IMR-90 (cell line): ENCODE measurements at regions not wholly inside any gene's neighbourhood (a gene's known extent, or its start where the extent isn't known, plus 50 kb on each side); places are given as distances from the start of the nearest gene placed in this dataset.

Experiments used
- ATAC-seq: fragments of 200-7000 bp; cut with Tn5 transposase; 2 replicates; pipeline ENCODE4 v1.9.1; 2020; ENCODE audit warnings: low read depth, mild to moderate bottlenecking, moderate library complexity
- BruUV-seq: library from RNA; stranded (reverse); fragments of 400-500 nt; replicated peaks from 2 replicates; lab custom pipeline; 2021; lab: Mats Ljungman, UMichigan
- CTCF ChIA-PET: fragments of 300-600 bp; formaldehyde crosslinking; extraction: SDS; loops from one replicate; lab custom pipeline; 2021; ENCODE audit warnings: antibody characterized with exemption; lab: Yijun Ruan, JAX
- POLR2A ChIA-PET: fragments of 300-600 bp; sonication (Branson Sonifier 250); formaldehyde crosslinking; loops from one replicate; lab custom pipeline; 2022; ENCODE audit warnings: antibody characterized with exemption; ENCODE audit not compliant: unreplicated experiment; lab: Charles Lee
- DNase-seq: peaks from one replicate; pipeline ENCODE4 v3.0.0; 2013
- H2AFZ ChIP-seq: replicated peaks from 2 replicates; pipeline ENCODE3; 2013; ENCODE audit warnings: low read length, mild to moderate bottlenecking; ENCODE audit not compliant: poor library complexity
- H2AK5ac ChIP-seq: 2 replicates; pipeline ENCODE4 v1.6.1; 2013; ENCODE audit warnings: low read depth, low read length, inconsistent platforms
- H2AK9ac ChIP-seq: replicated peaks from 2 replicates; pipeline ENCODE3; 2013; ENCODE audit warnings: mild to moderate bottlenecking, low read depth, low read length, moderate library complexity; ENCODE audit not compliant: poor library complexity
- H2BK120ac ChIP-seq: 2 replicates; pipeline ENCODE4 v1.6.1; 2013; ENCODE audit warnings: low read depth, low read length, inconsistent platforms
- H2BK15ac ChIP-seq: 3 replicates; pipeline ENCODE4 v1.6.1; 2013; ENCODE audit warnings: low read depth, low read length, inconsistent platforms
- H2BK20ac ChIP-seq: 2 replicates; pipeline ENCODE4 v1.6.1; 2013; ENCODE audit warnings: low read depth, mild to moderate bottlenecking, inconsistent platforms, low read length, moderate library complexity
- H2BK5ac ChIP-seq: 2 replicates; pipeline ENCODE4 v1.6.1; 2013; ENCODE audit warnings: mild to moderate bottlenecking, low read depth, low read length, inconsistent platforms; ENCODE audit not compliant: poor library complexity, severe bottlenecking
- H3K14ac ChIP-seq: replicated peaks from 2 replicates; pipeline ENCODE4 v1.6.1; 2013; ENCODE audit warnings: low read depth, low read length, inconsistent platforms
- H3K18ac ChIP-seq: 2 replicates; pipeline ENCODE4 v1.6.1; 2013; ENCODE audit warnings: low read depth, low read length, control low read depth
- H3K23ac ChIP-seq: 2 replicates; pipeline ENCODE4 v1.6.1; 2013; ENCODE audit warnings: low read depth, low read length, inconsistent platforms
- H3K27ac ChIP-seq: 2 replicates; pipeline ENCODE4 v1.5.1; 2013; ENCODE audit warnings: mild to moderate bottlenecking, control low read depth, low read length; ENCODE audit not compliant: insufficient read depth
- H3K27me3 ChIP-seq: 2 replicates; pipeline ENCODE4 v1.6.1; 2013; ENCODE audit warnings: low read length; ENCODE audit not compliant: control insufficient read depth, insufficient read depth
- H3K36me3 ChIP-seq: 2 replicates; pipeline ENCODE4 v1.6.1; 2013; ENCODE audit warnings: low read length, mixed read lengths; ENCODE audit not compliant: control insufficient read depth, insufficient read depth
- H3K4ac ChIP-seq: 2 replicates; pipeline ENCODE4 v1.6.1; 2013; ENCODE audit warnings: low read depth, low read length, inconsistent platforms
- H3K4me1 ChIP-seq: 2 replicates; pipeline ENCODE4 v1.6.1; 2013; ENCODE audit warnings: low read length, mixed read lengths; ENCODE audit not compliant: control insufficient read depth, insufficient read depth
- H3K4me2 ChIP-seq: 2 replicates; pipeline ENCODE4 v1.6.1; 2013; ENCODE audit warnings: low read depth, mild to moderate bottlenecking, control low read depth, low read length, moderate library complexity
- H3K4me3 ChIP-seq: 2 replicates; pipeline ENCODE4 v1.5.1; 2013; ENCODE audit warnings: low read depth, mild to moderate bottlenecking, control low read depth, low read length, moderate library complexity; ENCODE audit not compliant: insufficient read depth
- H3K56ac ChIP-seq: 2 replicates; pipeline ENCODE4 v1.6.1; 2013; ENCODE audit warnings: low read length, inconsistent platforms; ENCODE audit not compliant: insufficient read depth; ENCODE audit errors: extremely low read depth
- H3K79me1 ChIP-seq, 2 experiments: 2 replicates each; pipeline ENCODE4 v1.6.1; 2013; ENCODE audit warnings: low read length in 2 of 2, inconsistent platforms in 1 of 2, low read depth in 1 of 2
- H3K9ac ChIP-seq: 2 replicates; pipeline ENCODE4 v1.6.1; 2013; ENCODE audit warnings: low read depth, low read length, control low read depth
- H3K9me1 ChIP-seq: 2 replicates; pipeline ENCODE4 v1.6.1; 2013; ENCODE audit warnings: low read length, inconsistent platforms; ENCODE audit not compliant: insufficient read depth
- H3K9me3 ChIP-seq: 2 replicates; pipeline ENCODE4 v1.6.1; 2013; ENCODE audit warnings: low read length; ENCODE audit not compliant: control insufficient read depth, insufficient read depth
- H4K20me1 ChIP-seq: 2 replicates; pipeline ENCODE4 v1.6.1; 2013; ENCODE audit warnings: low read length, inconsistent platforms; ENCODE audit not compliant: insufficient read depth
- H4K5ac ChIP-seq: 2 replicates; pipeline ENCODE4 v1.6.1; 2013; ENCODE audit warnings: mild to moderate bottlenecking, low read depth, low read length, control low read depth
- H4K8ac ChIP-seq, 2 experiments: 2 replicates each; pipeline ENCODE4 v1.6.1; 2013; ENCODE audit warnings: low read depth in 2 of 2, low read length in 2 of 2, control low read depth in 1 of 2, inconsistent platforms in 1 of 2
- H4K91ac ChIP-seq: 2 replicates; pipeline ENCODE4 v1.6.1; 2013; ENCODE audit warnings: low read depth, low read length, inconsistent platforms; ENCODE audit not compliant: insufficient read depth
- BHLHE40 ChIP-seq: fragments of 150-350 bp; IDR thresholded peaks from 2 replicates; pipeline ENCODE4 v1.6.1; 2016; ENCODE audit warnings: mild to moderate bottlenecking, low read depth, low read length
- CEBPB ChIP-seq: IDR thresholded peaks from 2 replicates; pipeline ENCODE4 v1.6.1; 2012; ENCODE audit warnings: low read depth, low read length, improper control_type of control experiment
- CHD1 ChIP-seq: IDR thresholded peaks from 2 replicates; pipeline ENCODE4 v1.6.1; 2012; ENCODE audit warnings: low read depth, low read length, improper control_type of control experiment
- FOS ChIP-seq: fragments of 150-350 bp; IDR thresholded peaks from 2 replicates; pipeline ENCODE4 v1.6.1; 2016; ENCODE audit warnings: low read depth, low read length
- MAFK ChIP-seq: IDR thresholded peaks from 2 replicates; pipeline ENCODE4 v1.6.1; 2012; ENCODE audit warnings: low read depth, low read length, improper control_type of control experiment
- MAZ ChIP-seq: IDR thresholded peaks from 2 replicates; pipeline ENCODE4 v1.6.1; 2012; ENCODE audit warnings: low read depth, mild to moderate bottlenecking, low read length, improper control_type of control experiment, moderate library complexity, borderline replicate concordance
- MXI1 ChIP-seq: IDR thresholded peaks from 2 replicates; pipeline ENCODE4 v1.6.1; 2012; ENCODE audit warnings: low read depth, mild to moderate bottlenecking, low read length, moderate library complexity, borderline replicate concordance
- NFE2L2 ChIP-seq: fragments of 150-350 bp; IDR thresholded peaks from 2 replicates; pipeline ENCODE4 v1.6.1; 2016; ENCODE audit warnings: low read depth, mild to moderate bottlenecking, low read length
- POLR2A ChIP-seq: IDR thresholded peaks from 2 replicates; pipeline ENCODE4 v1.6.1; 2012; ENCODE audit warnings: mild to moderate bottlenecking, low read depth, low read length
- RAD21 ChIP-seq: IDR thresholded peaks from 2 replicates; pipeline ENCODE4 v1.6.1; 2012; ENCODE audit warnings: low read length, improper control_type of control experiment
- RCOR1 ChIP-seq: IDR thresholded peaks from 2 replicates; pipeline ENCODE4 v1.6.1; 2012; ENCODE audit warnings: mild to moderate bottlenecking, low read length, improper control_type of control experiment; ENCODE audit not compliant: insufficient replicate concordance
- RFX5 ChIP-seq: IDR thresholded peaks from 2 replicates; pipeline ENCODE4 v1.8.0; 2012; ENCODE audit warnings: low read depth, mild to moderate bottlenecking, low read length, moderate library complexity
- SMC3 ChIP-seq: fragments of 150-350 bp; IDR thresholded peaks from 2 replicates; pipeline ENCODE4 v1.6.1; 2016; ENCODE audit warnings: low read depth, mild to moderate bottlenecking, antibody characterized with exemption, low read length, moderate library complexity
- WGBS, 2 experiments: methylation state at CpG; one replicate each; pipeline versions ENCODE4 v1.1.5 to v1.1.7; 2013; ENCODE audit warnings: missing lambda C conversion rate in 2 of 2; ENCODE audit not compliant: insufficient read length in 1 of 2; ENCODE audit errors: extremely low coverage in 2 of 2; 5-methylcytosine and 5-hydroxymethylcytosine counted together
- dilution Hi-C: fragments of 300-500 bp; cut with HindIII; formaldehyde crosslinking; loops from one replicate; pipeline ENCODE4 v1.14.3; 2018; ENCODE audit warnings: low sequenced_read_pairs; ENCODE audit not compliant: unreplicated experiment
- in situ Hi-C: fragments of 300-500 bp; cut with MboI; formaldehyde crosslinking; loops from 3 replicates; pipeline ENCODE4 v1.14.3; 2019; ENCODE audit warnings: low sequenced_read_pairs, inconsistent platforms, mixed read lengths
- intact Hi-C: fragments of 100-400 bp; cut with micrococcal nuclease; formaldehyde crosslinking; loops from 2 replicates; pipeline ENCODE4 v1.10.0; 2022
- TF ChIP-seq, protein P1 (sequence below): fragments of 150-350 bp; IDR thresholded peaks from 2 replicates; pipeline ENCODE4 v1.6.1; 2016; ENCODE audit warnings: low read depth, mild to moderate bottlenecking, low read length, moderate library complexity, borderline replicate concordance
- TF ChIP-seq, protein P2 (sequence below): fragments of 150-350 bp; IDR thresholded peaks from 2 replicates; pipeline ENCODE4 v1.6.1; 2017; ENCODE audit warnings: mild to moderate bottlenecking, antibody characterized with exemption, low read length, low read depth
- TF ChIP-seq, protein P3 (sequence below): conservative IDR thresholded peaks from 2 replicates; pipeline ENCODE4 v1.5.1; 2012; ENCODE audit warnings: mild to moderate bottlenecking, low read depth, low read length, improper control_type of control experiment

DNA sequence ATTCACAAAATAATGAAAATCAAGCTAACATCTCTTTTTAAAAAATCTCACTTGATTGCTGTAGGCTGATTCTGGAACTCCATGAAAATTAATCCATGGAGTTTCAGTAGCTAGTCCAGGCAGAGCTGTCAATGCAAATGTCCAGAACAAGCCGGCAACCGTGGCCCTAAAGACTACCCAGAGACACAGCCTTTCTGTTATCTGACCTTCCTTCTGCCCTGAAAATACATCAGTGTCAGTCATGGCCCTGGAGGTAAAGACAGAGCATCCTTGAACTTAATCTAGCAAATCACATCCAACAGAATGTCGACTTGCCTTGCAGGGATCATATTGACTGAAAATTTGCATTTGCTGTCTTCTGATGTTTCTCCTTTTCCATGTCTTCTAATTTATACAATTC is 887.4 kb upstream of the B3GALT2 start:
- no peak overlapping the region for H3K9ac ChIP-seq
- no peak for ATAC-seq
- no peak overlapping the region for H2BK120ac ChIP-seq
- H3K4ac ChIP-seq, result no peak overlapping the region
- no peak overlapping the region for H3K4me2 ChIP-seq
- no peaks in the 10 kb centered on the region for H3K79me1 ChIP-seq
- H3K18ac ChIP-seq, result no peak overlapping the region
- in situ Hi-C loops, result no loop called here
- no peak overlapping the region for H3K23ac ChIP-seq
- H2BK5ac ChIP-seq, result no peak overlapping the region
- dilution Hi-C loops, result no loop called here
- H2AK5ac ChIP-seq, result no peak overlapping the region
- no peak overlapping the region for H3K14ac ChIP-seq
- H4K91ac ChIP-seq, result no peak overlapping the region
- TF ChIP-seq RAD21, result no peak
- TF ChIP-seq CEBPB, result no peak
- no peak for TF ChIP-seq CHD1
- TF ChIP-seq BHLHE40, result no peak
- no peak for TF ChIP-seq SMC3
- no peak for TF ChIP-seq NFE2L2
- TF ChIP-seq MAZ, result no peak
- TF ChIP-seq POLR2A, result no peak
- TF ChIP-seq, protein P1, sequence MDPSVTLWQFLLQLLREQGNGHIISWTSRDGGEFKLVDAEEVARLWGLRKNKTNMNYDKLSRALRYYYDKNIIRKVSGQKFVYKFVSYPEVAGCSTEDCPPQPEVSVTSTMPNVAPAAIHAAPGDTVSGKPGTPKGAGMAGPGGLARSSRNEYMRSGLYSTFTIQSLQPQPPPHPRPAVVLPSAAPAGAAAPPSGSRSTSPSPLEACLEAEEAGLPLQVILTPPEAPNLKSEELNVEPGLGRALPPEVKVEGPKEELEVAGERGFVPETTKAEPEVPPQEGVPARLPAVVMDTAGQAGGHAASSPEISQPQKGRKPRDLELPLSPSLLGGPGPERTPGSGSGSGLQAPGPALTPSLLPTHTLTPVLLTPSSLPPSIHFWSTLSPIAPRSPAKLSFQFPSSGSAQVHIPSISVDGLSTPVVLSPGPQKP, result no peak
- TF ChIP-seq RCOR1, result no peak
- TF ChIP-seq FOS, result no peak
- TF ChIP-seq MAFK, result no peak
- no peak for TF ChIP-seq RFX5
- TF ChIP-seq, protein P2, sequence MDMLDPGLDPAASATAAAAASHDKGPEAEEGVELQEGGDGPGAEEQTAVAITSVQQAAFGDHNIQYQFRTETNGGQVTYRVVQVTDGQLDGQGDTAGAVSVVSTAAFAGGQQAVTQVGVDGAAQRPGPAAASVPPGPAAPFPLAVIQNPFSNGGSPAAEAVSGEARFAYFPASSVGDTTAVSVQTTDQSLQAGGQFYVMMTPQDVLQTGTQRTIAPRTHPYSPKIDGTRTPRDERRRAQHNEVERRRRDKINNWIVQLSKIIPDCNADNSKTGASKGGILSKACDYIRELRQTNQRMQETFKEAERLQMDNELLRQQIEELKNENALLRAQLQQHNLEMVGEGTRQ, result no peak
- TF ChIP-seq, protein P3, sequence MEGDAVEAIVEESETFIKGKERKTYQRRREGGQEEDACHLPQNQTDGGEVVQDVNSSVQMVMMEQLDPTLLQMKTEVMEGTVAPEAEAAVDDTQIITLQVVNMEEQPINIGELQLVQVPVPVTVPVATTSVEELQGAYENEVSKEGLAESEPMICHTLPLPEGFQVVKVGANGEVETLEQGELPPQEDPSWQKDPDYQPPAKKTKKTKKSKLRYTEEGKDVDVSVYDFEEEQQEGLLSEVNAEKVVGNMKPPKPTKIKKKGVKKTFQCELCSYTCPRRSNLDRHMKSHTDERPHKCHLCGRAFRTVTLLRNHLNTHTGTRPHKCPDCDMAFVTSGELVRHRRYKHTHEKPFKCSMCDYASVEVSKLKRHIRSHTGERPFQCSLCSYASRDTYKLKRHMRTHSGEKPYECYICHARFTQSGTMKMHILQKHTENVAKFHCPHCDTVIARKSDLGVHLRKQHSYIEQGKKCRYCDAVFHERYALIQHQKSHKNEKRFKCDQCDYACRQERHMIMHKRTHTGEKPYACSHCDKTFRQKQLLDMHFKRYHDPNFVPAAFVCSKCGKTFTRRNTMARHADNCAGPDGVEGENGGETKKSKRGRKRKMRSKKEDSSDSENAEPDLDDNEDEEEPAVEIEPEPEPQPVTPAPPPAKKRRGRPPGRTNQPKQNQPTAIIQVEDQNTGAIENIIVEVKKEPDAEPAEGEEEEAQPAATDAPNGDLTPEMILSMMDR, result no peak
- no peak for TF ChIP-seq MXI1
- no peaks in the 10 kb centered on the region for H3K27me3 ChIP-seq
- H2AK9ac ChIP-seq, result no peak overlapping the region
- DNase-seq, result no peak
- CTCF ChIA-PET, result no interaction called here
- no peak overlapping the region for H3K27ac ChIP-seq
- no peaks in the 10 kb centered on the region for H3K4me1 ChIP-seq
- no peaks in the 10 kb centered on the region for H3K9me1 ChIP-seq
- H3K4me3 ChIP-seq, result no peak overlapping the region
- no peaks in the 10 kb centered on the region for H4K20me1 ChIP-seq
- 0 out of 2 replicates have a peak, but pooled peaks cover 2% of the 10 kb centered on the region for H3K9me3 ChIP-seq
- POLR2A ChIA-PET, result no interaction called here
- no peak overlapping the region for H2BK15ac ChIP-seq
- H2BK20ac ChIP-seq, result no peak overlapping the region
- BruUV-seq, result no TSS peak
- no peak overlapping the region for H4K8ac ChIP-seq
- WGBS, 2 experiments, result 77% methylated on average over 2 of the region's 3 CpGs; no CpG with 5 or more reads in 1 of the 2 experiments
- no peak overlapping the region for H3K56ac ChIP-seq
- H2AFZ ChIP-seq, result no peak overlapping the region
- intact Hi-C loops, result no loop called here
- no peaks in the 10 kb centered on the region for H3K36me3 ChIP-seq
- no peak overlapping the region for H4K5ac ChIP-seq
